GM12878 (cell line): ENCODE measurements at regions not wholly inside any gene's neighbourhood (a gene's known extent, or its start where the extent isn't known, plus 50 kb on each side); places are given as distances from the start of the nearest gene placed in this dataset.

Source experiments
- HDAC6 ChIP-seq: fragments of 200-600 bp; sonication (generic); IDR thresholded peaks from one replicate; pipeline ENCODE4 v1.8.0; 2017; ENCODE audit warnings: antibody characterized with exemption; ENCODE audit not compliant: unreplicated experiment
- POLR2A ChIP-seq: IDR thresholded peaks from 2 replicates; pipeline ENCODE4 v1.6.1; 2011; ENCODE audit warnings: low read depth, mild to moderate bottlenecking, low read length
- SUZ12 ChIP-seq: fragments of 200-600 bp; sonication (generic); IDR thresholded peaks from one replicate; pipeline ENCODE4 v1.6.1; 2018; ENCODE audit warnings: antibody characterized with exemption, mild to moderate bottlenecking; ENCODE audit not compliant: unreplicated experiment
- TF ChIP-seq, protein P1 (sequence below): IDR thresholded peaks from 2 replicates; pipeline ENCODE4 v1.6.1; 2012; ENCODE audit warnings: low read depth, low read length, improper control_type of control experiment

- TF ChIP-seq POLR2A (no peak), SUZ12 (no peak), HDAC6 (no peak)
- TF ChIP-seq, protein P1, sequence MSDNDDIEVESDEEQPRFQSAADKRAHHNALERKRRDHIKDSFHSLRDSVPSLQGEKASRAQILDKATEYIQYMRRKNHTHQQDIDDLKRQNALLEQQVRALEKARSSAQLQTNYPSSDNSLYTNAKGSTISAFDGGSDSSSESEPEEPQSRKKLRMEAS, result no peak
Measured at GRCh38 chr2:163887182-163887581, 151.4 kb upstream of the FIGN start.
